ENCODE measurements at regions not wholly inside any gene's neighbourhood (a gene's known extent, or its start where the extent isn't known, plus 50 kb on each side); places are given as distances from the start of the nearest gene placed in this dataset.

DNA sequence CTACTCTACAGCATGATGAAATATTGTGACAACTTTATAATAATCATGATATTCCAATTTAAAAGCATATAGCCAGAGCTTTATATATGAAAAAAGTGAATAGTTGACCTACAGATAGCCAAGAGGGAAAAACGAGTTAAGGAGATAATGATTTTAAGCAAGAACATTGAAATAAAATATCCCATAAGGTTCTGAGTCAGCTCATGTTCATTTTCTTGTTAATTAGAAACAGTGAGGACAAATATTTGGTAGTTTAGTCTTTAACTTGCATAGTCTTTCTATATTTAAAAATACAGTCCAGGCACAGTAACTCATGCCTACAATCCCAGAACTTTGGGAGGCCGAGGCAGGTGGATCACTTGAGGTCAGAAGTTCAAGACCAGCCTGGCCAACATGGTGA, 55.8 kb upstream of the CDH6 start:
- no peak overlapping the region for H3K27ac Mint-ChIP-seq
- DNase-seq = no peak
- H3K4me3 Mint-ChIP-seq = no peak overlapping the region
- CTCF ChIA-PET = no interaction called here
- POLR2A ChIA-PET = no interaction called here
- no peak for ATAC-seq
- TF ChIP-seq CTCF (IDR thresholded peaks at IDR 0.05) = no peak
- no peaks in the 10 kb centered on the region for H3K36me3 Mint-ChIP-seq (ENCODE audit: low read depth)
- no peaks in the 10 kb centered on the region for H3K9me3 Mint-ChIP-seq
- intact Hi-C loops (cut with micrococcal nuclease) = no loop called here
- no peaks in the 10 kb centered on the region for H3K4me1 Mint-ChIP-seq (ENCODE audit: low read depth)
- H3K27me3 Mint-ChIP-seq = no peaks in the 10 kb centered on the region

GRCh38 chr5:31135542-31135941, 57.9 kb upstream of the CDH6 start:
- Mint-ChIP-seq H3K27ac (no peak overlapping the region), H3K27me3 (no peaks in the 10 kb centered on the region), H3K4me3 (no peak overlapping the region), H3K4me1 (ENCODE audit: low read depth) (no peaks in the 10 kb centered on the region), H3K36me3 (ENCODE audit: low read depth) (no peaks in the 10 kb centered on the region), H3K9me3 (no peaks in the 10 kb centered on the region)
- ChIA-PET CTCF (no interaction called here), POLR2A (no interaction called here)
- intact Hi-C loops (cut with micrococcal nuclease) = no loop called here
- TF ChIP-seq CTCF (IDR thresholded peaks at IDR 0.05) = no peak
- ATAC-seq = no peak
- DNase-seq = no peak

- CTCF ChIA-PET = no interaction called here
- no peaks in the 10 kb centered on the region for H3K9me3 Mint-ChIP-seq
- H3K4me3 Mint-ChIP-seq = no peak overlapping the region
Observed at GRCh38 chr5:31133488-31133887, 60.0 kb upstream of the CDH6 start.

GRCh38 chr5:31131381-31131891, 62.0 kb upstream of the CDH6 start:
- intact Hi-C loops (cut with micrococcal nuclease) = no loop called here
- H3K27me3 Mint-ChIP-seq = no peaks in the 10 kb centered on the region
- no peaks in the 10 kb centered on the region for H3K36me3 Mint-ChIP-seq (ENCODE audit: low read depth)
- CTCF ChIA-PET = no interaction called here
- no peak overlapping the region for H3K27ac Mint-ChIP-seq
- H3K4me3 Mint-ChIP-seq = no peak overlapping the region
- no peak for TF ChIP-seq CTCF (IDR thresholded peaks at IDR 0.05)
- H3K9me3 Mint-ChIP-seq = no peaks in the 10 kb centered on the region
- DNase-seq (no peak), ATAC-seq (no peak)
- H3K4me1 Mint-ChIP-seq (ENCODE audit: low read depth) = no peaks in the 10 kb centered on the region
- POLR2A ChIA-PET = no interaction called here

More at GRCh38 chr5:31133488-31133887, 60.0 kb upstream of the CDH6 start:
- intact Hi-C loops (cut with micrococcal nuclease) = no loop called here
- ATAC-seq (no peak), DNase-seq (no peak)
- Mint-ChIP-seq H3K27ac (no peak overlapping the region), H3K27me3 (no peaks in the 10 kb centered on the region), H3K4me1 (ENCODE audit: low read depth) (no peaks in the 10 kb centered on the region), H3K36me3 (ENCODE audit: low read depth) (no peaks in the 10 kb centered on the region)
- no peak for TF ChIP-seq CTCF (IDR thresholded peaks at IDR 0.05)
- POLR2A ChIA-PET = no interaction called here

GRCh38 chr5:31130676-31131075, 62.8 kb upstream of the CDH6 start:
- no peak for TF ChIP-seq CTCF (IDR thresholded peaks at IDR 0.05)
- Mint-ChIP-seq H3K4me1 (ENCODE audit: low read depth) (no peaks in the 10 kb centered on the region), H3K9me3 (no peaks in the 10 kb centered on the region), H3K27ac (no peak overlapping the region), H3K27me3 (no peaks in the 10 kb centered on the region), H3K36me3 (ENCODE audit: low read depth) (no peaks in the 10 kb centered on the region), H3K4me3 (no peak overlapping the region)
- ChIA-PET POLR2A (no interaction called here), CTCF (no interaction called here)
- ATAC-seq (no peak), DNase-seq (no peak)
- intact Hi-C loops (cut with micrococcal nuclease) = no loop called here
